Stimulated activated CD8-positive, alpha-beta memory T cell treated with anti-CD3 and anti-CD28 coated beads, Interleukin-7, amount 100 ng/mL, for 4 hours (primary cell): ENCODE measurements at regions not wholly inside any gene's neighbourhood (a gene's known extent, or its start where the extent isn't known, plus 50 kb on each side); places are given as distances from the start of the nearest gene placed in this dataset.

Experiments
- DNase-seq, 2 donors: peaks; one replicate each; pipeline ENCODE4 v3.0.0-alpha.2; 2020; ENCODE audit warnings: low read depth in 2 of 2

GRCh38 chr3:103617961-103618360 lies 1183.1 kb downstream of the ZPLD1 start:
- DNase-seq, result no peak

DNA sequence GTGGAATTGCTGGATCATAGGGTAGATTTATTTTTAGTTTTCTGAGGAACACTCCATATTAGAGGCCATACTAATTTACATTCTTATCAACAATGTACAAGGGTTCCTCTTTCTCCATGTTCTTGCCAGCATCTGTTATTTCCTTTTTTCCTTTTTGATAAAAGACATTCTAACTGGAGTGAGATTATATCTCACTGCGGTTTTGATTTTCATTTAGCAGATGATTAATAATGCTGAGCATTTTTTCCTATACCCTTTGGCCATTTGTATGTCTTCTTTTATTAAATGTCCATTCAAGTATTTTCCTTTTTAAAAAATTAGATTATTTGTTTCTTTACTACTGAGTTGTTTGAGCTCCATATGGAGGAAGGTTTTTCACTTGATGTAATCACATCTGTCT lies 1189.5 kb downstream of the ZPLD1 start:
- DNase-seq, result no peak

DNA sequence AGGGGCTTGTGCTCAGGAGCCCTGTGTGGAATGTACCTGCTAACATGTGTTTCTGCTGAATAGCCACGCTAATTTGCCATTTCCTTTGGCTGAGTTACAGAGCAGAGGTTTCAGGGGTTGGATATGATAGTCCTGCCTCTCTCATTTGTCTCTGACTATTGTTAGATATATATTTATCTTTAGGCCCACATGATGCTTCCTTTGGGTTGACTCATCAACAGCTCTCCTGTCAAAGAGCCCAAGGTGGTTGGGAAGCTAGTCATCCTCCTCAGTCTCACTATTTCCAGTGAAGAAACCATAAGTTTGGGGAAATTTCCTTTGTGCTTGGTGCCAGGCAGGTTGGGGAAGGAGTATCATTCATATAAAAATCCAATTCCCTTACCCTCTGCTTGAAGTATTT lies 1194.6 kb downstream of the ZPLD1 start:
- DNase-seq, result no peak

GRCh38 chr3:103644450-103644849 lies 1209.6 kb downstream of the ZPLD1 start:
- no peak for DNase-seq

DNA sequence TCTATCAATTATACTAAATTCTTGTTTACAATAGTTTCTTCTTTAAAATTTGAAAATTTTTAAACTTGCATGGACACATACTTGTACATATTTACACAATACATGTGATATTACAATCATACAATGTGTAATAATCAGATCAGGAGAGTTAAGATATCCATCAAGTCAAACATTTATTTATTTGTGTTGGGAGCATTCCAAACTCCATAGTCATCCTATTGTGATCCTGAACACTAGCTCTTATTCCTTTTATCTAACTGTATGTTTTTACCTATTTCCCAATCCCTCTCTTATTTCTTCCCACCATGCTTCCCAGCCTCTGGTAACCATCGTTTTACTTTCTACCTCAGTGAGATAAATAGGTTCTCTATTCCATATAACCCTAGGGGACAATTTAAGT lies 1219.2 kb downstream of the ZPLD1 start:
- no peak for DNase-seq

GRCh38 chr3:103657756-103658155 lies 1222.9 kb downstream of the ZPLD1 start:
- DNase-seq, result no peak

- no peak for DNase-seq
Measured at GRCh38 chr3:103660810-103661209, 1226.0 kb downstream of the ZPLD1 start.

GRCh38 chr3:103662591-103662990 lies 1227.8 kb downstream of the ZPLD1 start:
- no peak for DNase-seq

DNA sequence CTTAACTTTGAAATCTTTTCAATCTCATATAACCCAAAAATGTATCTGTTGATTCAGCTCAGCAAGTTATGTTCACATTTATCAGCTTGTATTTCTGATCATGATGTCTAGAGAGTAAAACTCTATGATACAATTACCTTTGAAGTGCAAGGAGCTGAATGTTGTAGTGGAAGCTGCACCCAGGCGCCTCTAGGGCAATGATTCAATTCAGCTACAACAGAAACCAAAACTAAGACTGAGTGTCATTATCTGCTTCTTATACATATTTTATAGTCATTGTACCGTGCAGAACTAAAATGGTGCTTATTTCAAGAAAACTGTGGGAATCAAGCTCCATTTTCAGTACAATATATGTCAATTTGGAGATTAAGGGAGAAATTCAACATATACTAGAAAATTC lies 1237.5 kb downstream of the ZPLD1 start:
- no peak for DNase-seq

GRCh38 chr3:103684904-103685303 lies 1250.1 kb downstream of the ZPLD1 start:
- no peak for DNase-seq

DNA sequence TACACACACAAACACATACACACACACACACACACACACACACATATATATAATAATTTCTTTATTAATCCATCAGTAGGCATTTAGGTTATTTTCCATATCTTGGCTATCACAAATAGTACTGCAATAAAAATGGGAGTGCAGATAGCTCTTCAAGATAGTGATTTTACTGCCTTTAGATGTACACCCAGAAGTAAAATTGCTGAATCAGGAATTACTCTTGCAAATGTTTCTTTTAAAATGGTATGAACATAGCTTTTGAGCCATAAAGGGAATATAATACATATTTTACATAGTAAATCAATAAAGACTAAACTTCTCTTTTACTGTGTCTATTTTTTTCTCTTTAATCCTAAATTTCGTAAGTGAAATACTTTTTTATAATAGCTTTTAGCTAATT lies 1251.1 kb downstream of the ZPLD1 start:
- no peak for DNase-seq

DNA sequence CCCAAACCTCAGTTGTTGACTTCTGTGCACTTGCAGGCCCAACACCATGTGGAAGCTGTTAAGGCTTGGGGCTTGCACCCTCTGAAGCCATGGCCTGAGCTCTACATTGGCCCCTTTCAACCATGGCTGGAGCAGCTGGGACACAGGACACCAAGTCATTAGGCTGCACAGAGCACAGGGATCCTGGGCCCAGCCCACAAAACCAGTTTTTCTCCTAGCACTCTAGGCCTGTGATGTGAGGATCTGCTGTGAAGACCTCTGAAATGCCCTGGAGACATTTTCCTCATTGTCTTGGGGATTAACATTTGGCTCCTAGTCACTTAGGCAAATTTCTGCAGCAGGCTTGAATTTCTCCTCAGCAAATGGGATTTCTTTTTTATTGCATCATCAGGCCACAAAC lies 1255.7 kb downstream of the ZPLD1 start:
- DNase-seq, result no peak

- DNase-seq, result no peak
Measured at GRCh38 chr3:103693831-103694230, 1259.0 kb downstream of the ZPLD1 start.

GRCh38 chr3:103698646-103699045 lies 1263.8 kb downstream of the ZPLD1 start:
- no peak for DNase-seq

GRCh38 chr3:103699228-103699627 lies 1264.4 kb downstream of the ZPLD1 start:
- no peak for DNase-seq

GRCh38 chr3:103705641-103706040 lies 1270.8 kb downstream of the ZPLD1 start:
- no peak for DNase-seq

GRCh38 chr3:103706671-103707070 lies 1271.9 kb downstream of the ZPLD1 start:
- no peak for DNase-seq

- no peak for DNase-seq
Measured at GRCh38 chr3:103711670-103712069, 1276.9 kb downstream of the ZPLD1 start.

DNA sequence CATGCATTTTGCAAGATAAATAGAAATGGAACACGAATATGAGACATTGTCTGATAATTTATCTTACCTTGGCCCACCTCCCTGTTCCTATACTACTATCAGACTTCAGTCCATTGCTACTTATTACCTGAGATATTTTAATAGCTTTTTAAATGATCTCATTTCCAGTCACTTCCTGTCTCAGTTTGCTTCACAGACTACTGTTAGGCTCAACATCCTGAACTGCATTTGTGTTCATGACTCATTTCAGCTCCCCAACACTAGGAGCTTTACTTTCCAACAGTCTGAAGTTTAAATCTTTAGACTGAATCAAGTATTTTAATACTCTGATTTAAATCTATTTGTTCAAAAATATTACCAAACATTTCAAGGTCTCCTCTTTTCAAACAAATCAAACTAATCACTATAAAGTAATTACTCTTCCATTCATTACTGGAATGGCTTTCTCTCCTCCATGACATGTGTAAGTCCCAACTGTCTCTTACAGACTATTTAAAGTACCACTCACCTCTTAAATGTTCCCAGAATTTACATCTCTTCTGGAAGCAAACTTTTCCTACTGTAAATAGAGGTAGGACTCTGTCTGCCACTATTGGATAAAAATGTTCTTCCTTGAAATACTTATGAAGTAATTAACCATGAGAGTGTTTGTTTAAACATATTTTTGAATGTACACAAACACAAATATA lies 1277.6 kb downstream of the ZPLD1 start:
- no peak for DNase-seq

- no peak for DNase-seq
Measured at GRCh38 chr3:103729547-103729946, 1294.7 kb downstream of the ZPLD1 start.

DNA sequence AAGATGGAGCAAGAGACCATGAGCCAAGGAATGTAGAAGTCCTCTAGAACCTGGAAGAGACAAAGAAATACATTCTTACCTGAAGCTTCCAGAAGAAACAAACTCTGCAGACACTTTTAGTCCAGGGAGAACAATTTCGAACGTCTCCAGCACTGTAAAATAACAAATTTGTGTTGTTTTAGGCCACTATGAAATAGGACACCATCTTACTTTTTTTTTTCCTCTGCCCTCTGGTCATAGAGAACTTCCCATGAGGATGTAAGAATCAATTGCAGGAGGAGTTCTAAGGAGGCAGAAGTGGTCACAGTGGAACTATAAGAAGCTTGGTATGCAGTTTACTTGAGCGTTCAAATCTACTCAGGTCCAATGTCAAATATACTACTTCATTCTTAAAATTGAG lies 1295.9 kb downstream of the ZPLD1 start:
- DNase-seq, result no peak

DNA sequence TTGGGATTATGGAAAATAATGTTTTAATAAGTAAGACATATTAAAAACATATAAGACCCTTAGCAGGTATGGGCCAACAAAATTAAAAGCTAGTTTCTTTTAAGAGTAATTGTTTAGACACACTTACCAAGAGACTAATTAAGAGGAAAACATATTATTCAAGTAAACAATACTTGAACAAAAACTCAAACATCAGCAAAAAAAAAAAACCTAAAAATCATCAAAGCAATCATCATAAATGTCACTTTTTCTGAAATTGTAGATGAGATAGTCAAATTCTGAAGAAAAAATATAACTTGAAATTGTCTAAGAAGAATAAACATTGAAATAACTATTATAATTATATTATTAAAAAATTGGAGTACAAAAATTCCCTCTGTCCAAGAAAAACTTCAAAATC lies 1318.2 kb downstream of the ZPLD1 start:
- DNase-seq, result no peak

- no peak for DNase-seq
Measured at GRCh38 chr3:103767635-103768034, 1332.8 kb downstream of the ZPLD1 start.

- no peak for DNase-seq
Measured at GRCh38 chr3:103785017-103785416, 1350.2 kb downstream of the ZPLD1 start.
